SK-N-MC (cell line): ENCODE measurements at regions not wholly inside any gene's neighbourhood (a gene's known extent, or its start where the extent isn't known, plus 50 kb on each side); places are given as distances from the start of the nearest gene placed in this dataset.
A peak's percentile ranks its signal among the peaks of the same experiment; 100 is the strongest.

ENCODE experiments used
- DNase-seq: peaks from one replicate; pipeline ENCODE4 v3.0.0-alpha.2; 2011; ENCODE audit warnings: low read depth, low spot score
- H3K27ac ChIP-seq: fragments of 200-600 bp; sonication (generic); 2 replicates; pipeline ENCODE4 v1.5.1; 2016; ENCODE audit warnings: mixed run types
- H3K36me3 ChIP-seq: fragments of 200-600 bp; sonication (generic); 2 replicates; pipeline ENCODE4 v1.6.1; 2017; ENCODE audit warnings: antibody characterized with exemption, low read length, mixed read lengths; ENCODE audit not compliant: insufficient read depth
- H3K4me3 ChIP-seq: fragments of 200-600 bp; sonication (generic); 2 replicates; pipeline ENCODE4 v1.5.1; 2016
- H3K9ac ChIP-seq: fragments of 200-600 bp; sonication (generic); 2 replicates; pipeline ENCODE4 v1.8.0; 2017; ENCODE audit warnings: mixed run types, mixed read lengths; ENCODE audit not compliant: insufficient read length
- H3K9me3 ChIP-seq: fragments of 200-600 bp; sonication (generic); 2 replicates; pipeline ENCODE4 v1.6.1; 2017; ENCODE audit warnings: low read depth, mild to moderate bottlenecking, antibody characterized with exemption, low read length, moderate library complexity, mixed read lengths
- EZH2 ChIP-seq: fragments of 200-600 bp; sonication (generic); IDR thresholded peaks from one replicate; pipeline ENCODE4 v1.6.1; 2017; ENCODE audit warnings: antibody characterized with exemption
- FOXP2 ChIP-seq: optimal IDR thresholded peaks from 2 replicates; pipeline ENCODE3; 2011; ENCODE audit warnings: mild to moderate bottlenecking, moderate library complexity; ENCODE audit not compliant: insufficient read depth; ENCODE audit errors: extremely low read length, control extremely low read depth
- POLR2AphosphoS5 ChIP-seq: IDR thresholded peaks from 2 replicates; pipeline ENCODE4 v1.6.1; 2012; ENCODE audit warnings: mild to moderate bottlenecking, low read depth, low read length, borderline replicate concordance

- Histone ChIP-seq H3K27ac (no peak overlapping the region), H3K9me3 (no peaks in the 10 kb centered on the region), H3K9ac (no peak overlapping the region), H3K4me3 (no peak overlapping the region), H3K36me3 (no peaks in the 10 kb centered on the region)
- TF ChIP-seq POLR2AphosphoS5 (no peak), EZH2 (no peak), FOXP2 (no peak)
- DNase-seq = no peak
These were observed 109.8 kb upstream of the RASGRP1 start for GRCh38 chr15:38674448-38674847.

- TF ChIP-seq EZH2 = no peak
- no peak for TF ChIP-seq POLR2AphosphoS5
- TF ChIP-seq FOXP2 = no peak
- H3K36me3 ChIP-seq = no peaks in the 10 kb centered on the region
- H3K9me3 ChIP-seq = no peaks in the 10 kb centered on the region
- H3K9ac ChIP-seq = no peak overlapping the region
- no peak for DNase-seq
- no peak overlapping the region for H3K4me3 ChIP-seq
- H3K27ac ChIP-seq = no peak overlapping the region
These were observed 113.7 kb upstream of the RASGRP1 start for GRCh38 chr15:38678281-38678680.

- no peak for DNase-seq
- H3K36me3 ChIP-seq = no peaks in the 10 kb centered on the region
- no peak overlapping the region for H3K4me3 ChIP-seq
- H3K9ac ChIP-seq = no peak overlapping the region
- H3K9me3 ChIP-seq = no peaks in the 10 kb centered on the region
- TF ChIP-seq EZH2 = no peak
- TF ChIP-seq POLR2AphosphoS5 = no peak
- TF ChIP-seq FOXP2 = no peak
- H3K27ac ChIP-seq = no peak overlapping the region
These were observed 116.2 kb upstream of the RASGRP1 start for GRCh38 chr15:38680775-38681174.

GRCh38 chr15:38682363-38682762 lies 117.7 kb upstream of the RASGRP1 start:
- no peaks in the 10 kb centered on the region for H3K9me3 ChIP-seq
- TF ChIP-seq POLR2AphosphoS5 = no peak
- no peak for TF ChIP-seq EZH2
- no peak for TF ChIP-seq FOXP2
- H3K27ac ChIP-seq = no peak overlapping the region
- H3K4me3 ChIP-seq = no peak overlapping the region
- no peak for DNase-seq
- no peaks in the 10 kb centered on the region for H3K36me3 ChIP-seq
- no peak overlapping the region for H3K9ac ChIP-seq

GRCh38 chr15:38682861-38683260 lies 118.2 kb upstream of the RASGRP1 start:
- H3K36me3 ChIP-seq = no peaks in the 10 kb centered on the region
- DNase-seq = no peak
- no peak overlapping the region for H3K9ac ChIP-seq
- no peak for TF ChIP-seq EZH2
- no peak for TF ChIP-seq FOXP2
- TF ChIP-seq POLR2AphosphoS5 = no peak
- H3K9me3 ChIP-seq = no peaks in the 10 kb centered on the region
- no peak overlapping the region for H3K27ac ChIP-seq
- no peak overlapping the region for H3K4me3 ChIP-seq

GRCh38 chr15:38683382-38684242 lies 119.0 kb upstream of the RASGRP1 start:
- Histone ChIP-seq H3K27ac (no peak overlapping the region), H3K4me3 (no peak overlapping the region), H3K9me3 (no peaks in the 10 kb centered on the region), H3K9ac (no peak overlapping the region), H3K36me3 (no peaks in the 10 kb centered on the region)
- peak; percentile 14 for DNase-seq
- TF ChIP-seq POLR2AphosphoS5 (no peak), FOXP2 (no peak), EZH2 (no peak)

GRCh38 chr15:38684440-38685010 lies 119.9 kb upstream of the RASGRP1 start:
- TF ChIP-seq EZH2 = no peak
- TF ChIP-seq POLR2AphosphoS5 = no peak
- no peak for TF ChIP-seq FOXP2
- DNase-seq = no peak
- H3K9me3 ChIP-seq = no peaks in the 10 kb centered on the region
- H3K4me3 ChIP-seq = no peak overlapping the region
- H3K9ac ChIP-seq = no peak overlapping the region
- H3K27ac ChIP-seq = no peak overlapping the region
- H3K36me3 ChIP-seq = no peaks in the 10 kb centered on the region

- DNase-seq = no peak
- Histone ChIP-seq H3K4me3 (no peak overlapping the region), H3K27ac (no peak overlapping the region), H3K9ac (no peak overlapping the region), H3K9me3 (no peaks in the 10 kb centered on the region), H3K36me3 (no peaks in the 10 kb centered on the region)
- TF ChIP-seq EZH2 = no peak
- TF ChIP-seq POLR2AphosphoS5 = no peak
- TF ChIP-seq FOXP2 = no peak
These were observed 121.2 kb upstream of the RASGRP1 start for GRCh38 chr15:38685686-38686339.
